Right lobe of liver (tissue), 6 donors: ENCODE measurements at regions not wholly inside any gene's neighbourhood (a gene's known extent, or its start where the extent isn't known, plus 50 kb on each side); places are given as distances from the start of the nearest gene placed in this dataset.
"Not testable (repeated sequence)": the region's sequence is repeated elsewhere in the genome, so short reads cannot be mapped to it uniquely, and the experiment has no call there.

Source experiments
- ATAC-seq, 4 donors: fragments of 200-7000 bp; cut with Tn5 transposase; one replicate each; pipeline ENCODE4 v1.9.1; 2020; ENCODE audit warnings: mild to moderate bottlenecking in 4 of 4, moderate library complexity in 4 of 4
- DNase-seq, 3 donors: peaks; one replicate each; pipeline ENCODE4 v3.0.0-alpha.2; 2020
- H3K27ac ChIP-seq, 3 donors: fragments of 200-600 bp; one replicate each; pipeline ENCODE4 v1.8.0; 2022
- H3K27me3 ChIP-seq, 2 donors: fragments of 200-600 bp; one replicate each; pipeline ENCODE4 v1.8.0; 2022
- H3K36me3 ChIP-seq, 4 donors: fragments of 200-600 bp; sonication (generic) in 1 of 4; one replicate each; pipeline versions ENCODE4 v1.5.1 to v1.8.0; 2017 to 2022; ENCODE audit warnings: control low read depth in 1 of 4
- H3K4me1 ChIP-seq, 4 donors: fragments of 200-600 bp; sonication (generic) in 1 of 4; one replicate each; pipeline versions ENCODE4 v1.5.1 to v1.8.0; 2017 to 2022; ENCODE audit warnings: control low read depth in 1 of 4
- H3K4me3 ChIP-seq, 3 donors: fragments of 200-600 bp; one replicate each; pipeline ENCODE4 v1.8.0; 2022
- H3K9me3 ChIP-seq, 4 donors: fragments of 200-600 bp; sonication (generic) in 1 of 4; one replicate each; pipeline versions ENCODE4 v1.5.1 to v1.8.0; 2017 to 2022; ENCODE audit warnings: control low read depth in 1 of 4
- WGBS: methylation state at CpG from one replicate; pipeline ENCODE4 v1.1.6; 2018; ENCODE audit warnings: low coverage, low lambda C conversion rate; ENCODE audit not compliant: insufficient coverage; ENCODE audit errors: missing lambda C conversion rate; 5-methylcytosine and 5-hydroxymethylcytosine counted together
- intact Hi-C, 2 donors: fragments of 100-400 bp; cut with DNase I; formaldehyde crosslinking; loops; one replicate each; pipeline versions ENCODE4 v1.11.2 to v1.14.1; 2022
- donor health status: DM: no; HTN: yes; CAD: no.
- donor health status: DM: no; HTN: no; CAD: no.
- donor health status: DM: no; HTN: no; CAD: no.
- donor health status: DM: no; HTN: yes; CAD: no.
- donor health status: DM: no; HTN: yes; CAD: no.

GRCh38 chr6:60813897-60814596 lies 1472.0 kb downstream of the KHDRBS2 start:
- 61% methylated on average over 4 of the region's 4 CpGs for WGBS
- intact Hi-C loops, H3K9me3 ChIP-seq: not testable (repeated sequence)

GRCh38 chr6:60810216-60810615 lies 1475.8 kb downstream of the KHDRBS2 start:
- H3K36me3 ChIP-seq, ATAC-seq, intact Hi-C loops, H3K4me3 ChIP-seq, DNase-seq, H3K27me3 ChIP-seq, H3K27ac ChIP-seq, H3K4me1 ChIP-seq, H3K9me3 ChIP-seq: not testable (repeated sequence)
- 40% methylated on average over 1 of the region's 2 CpGs for WGBS

More at GRCh38 chr6:60813897-60814596, 1472.0 kb downstream of the KHDRBS2 start:
- ATAC-seq, H3K36me3 ChIP-seq, DNase-seq, H3K27me3 ChIP-seq, H3K4me1 ChIP-seq, H3K27ac ChIP-seq, H3K4me3 ChIP-seq: not testable (repeated sequence)

GRCh38 chr6:60799146-60799545 lies 1486.9 kb downstream of the KHDRBS2 start:
- WGBS, result 10% methylated on average over 3 of the region's 3 CpGs
- ATAC-seq, H3K36me3 ChIP-seq, intact Hi-C loops, H3K27ac ChIP-seq, DNase-seq, H3K4me3 ChIP-seq, H3K27me3 ChIP-seq, H3K9me3 ChIP-seq, H3K4me1 ChIP-seq: not testable (repeated sequence)

GRCh38 chr6:60797831-60798230 lies 1488.2 kb downstream of the KHDRBS2 start:
- DNase-seq, H3K9me3 ChIP-seq, ATAC-seq, H3K4me3 ChIP-seq, H3K27me3 ChIP-seq, H3K36me3 ChIP-seq, H3K4me1 ChIP-seq, H3K27ac ChIP-seq, intact Hi-C loops: not testable (repeated sequence)

GRCh38 chr6:60789601-60790000 lies 1496.4 kb downstream of the KHDRBS2 start:
- intact Hi-C loops, DNase-seq, ATAC-seq, H3K27ac ChIP-seq, H3K27me3 ChIP-seq, H3K9me3 ChIP-seq, H3K36me3 ChIP-seq, H3K4me1 ChIP-seq, H3K4me3 ChIP-seq: not testable (repeated sequence)
- WGBS, result 65% methylated on average over 12 of the region's 13 CpGs

- intact Hi-C loops, H3K9me3 ChIP-seq, DNase-seq, ATAC-seq, H3K36me3 ChIP-seq, H3K4me1 ChIP-seq, H3K27ac ChIP-seq, H3K27me3 ChIP-seq, H3K4me3 ChIP-seq: not testable (repeated sequence)
- 70% methylated on average over 4 of the region's 4 CpGs for WGBS
Observed at GRCh38 chr6:60782698-60783464, 1503.1 kb downstream of the KHDRBS2 start.

GRCh38 chr6:60779591-60779990 lies 1506.4 kb downstream of the KHDRBS2 start:
- H3K27ac ChIP-seq, H3K4me3 ChIP-seq, H3K9me3 ChIP-seq, ATAC-seq, H3K36me3 ChIP-seq, intact Hi-C loops, H3K27me3 ChIP-seq, H3K4me1 ChIP-seq, DNase-seq: not testable (repeated sequence)
- 46% methylated on average over 3 of the region's 3 CpGs for WGBS

- H3K27me3 ChIP-seq, DNase-seq, H3K9me3 ChIP-seq, H3K4me3 ChIP-seq, ATAC-seq, intact Hi-C loops, H3K27ac ChIP-seq, H3K36me3 ChIP-seq, H3K4me1 ChIP-seq: not testable (repeated sequence)
- WGBS, result 43% methylated on average over 4 of the region's 4 CpGs
Observed at GRCh38 chr6:60767791-60768499, 1518.1 kb downstream of the KHDRBS2 start.

- DNase-seq, intact Hi-C loops, H3K4me1 ChIP-seq, H3K36me3 ChIP-seq, ATAC-seq, H3K9me3 ChIP-seq, H3K4me3 ChIP-seq, H3K27me3 ChIP-seq, H3K27ac ChIP-seq: not testable (repeated sequence)
Observed at GRCh38 chr6:60765331-60765730, 1520.7 kb downstream of the KHDRBS2 start.

- H3K9me3 ChIP-seq, H3K36me3 ChIP-seq, H3K27me3 ChIP-seq, DNase-seq, H3K4me1 ChIP-seq, H3K4me3 ChIP-seq, H3K27ac ChIP-seq, intact Hi-C loops, ATAC-seq: not testable (repeated sequence)
- WGBS, result 29% methylated on average over 3 of the region's 4 CpGs
Observed at GRCh38 chr6:60763464-60764080, 1522.5 kb downstream of the KHDRBS2 start.

GRCh38 chr6:60760928-60761327 lies 1525.1 kb downstream of the KHDRBS2 start:
- DNase-seq, H3K27ac ChIP-seq, H3K9me3 ChIP-seq, H3K36me3 ChIP-seq, H3K4me3 ChIP-seq, ATAC-seq, H3K4me1 ChIP-seq, H3K27me3 ChIP-seq, intact Hi-C loops: not testable (repeated sequence)
- WGBS, result 32% methylated on average over 1 of the region's 1 CpG
